NOMO-1 treated with DMSO at 0.1 percent for 48 hours (cell line): ENCODE measurements at regions not wholly inside any gene's neighbourhood (a gene's known extent, or its start where the extent isn't known, plus 50 kb on each side); places are given as distances from the start of the nearest gene placed in this dataset.
"Not testable (repeated sequence)": the region's sequence is repeated elsewhere in the genome, so short reads cannot be mapped to it uniquely, and the experiment has no call there.

ENCODE experiments used
- DNase-seq: peaks from one replicate; lab custom pipeline; 2025; ENCODE audit not compliant: unreplicated experiment; lab: John Stamatoyannopoulos, UW

DNA sequence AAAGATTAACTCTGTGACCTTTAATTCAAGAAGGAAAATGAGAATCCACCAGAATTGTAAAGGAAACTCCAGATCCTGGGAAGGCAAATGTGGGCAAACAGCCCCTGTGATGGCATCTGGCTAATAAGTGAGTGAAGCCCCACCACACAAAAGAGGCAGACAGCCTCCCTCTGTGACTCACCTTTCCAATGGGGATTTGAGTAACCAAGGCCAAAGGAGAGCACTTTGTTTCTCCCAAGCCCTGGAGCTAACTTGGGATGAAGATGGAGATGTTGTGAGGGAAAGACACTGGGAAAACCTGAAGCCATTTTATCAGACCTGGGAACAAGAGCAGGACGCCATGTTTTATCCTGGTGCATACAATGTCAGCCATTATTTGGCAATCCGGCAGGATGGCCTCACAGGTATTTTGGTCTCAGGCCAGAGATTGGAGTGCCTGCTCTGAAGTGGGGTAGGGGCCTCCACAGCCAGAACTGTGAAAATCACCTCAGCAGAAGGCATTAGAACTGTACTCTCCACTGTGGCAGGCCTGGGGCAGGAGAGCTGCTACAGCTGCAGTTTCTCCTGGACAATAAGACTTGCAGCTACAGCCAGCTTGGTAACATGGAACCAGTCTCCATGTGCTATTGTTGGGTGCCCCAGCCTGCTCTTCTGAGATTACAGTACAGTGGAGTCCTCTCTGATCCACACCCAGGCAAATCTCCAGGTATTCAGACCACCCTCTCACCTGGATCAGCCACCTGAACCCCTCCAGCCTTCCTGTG, 96.6 kb upstream of the PCED1B start:
- no peak for DNase-seq

DNA sequence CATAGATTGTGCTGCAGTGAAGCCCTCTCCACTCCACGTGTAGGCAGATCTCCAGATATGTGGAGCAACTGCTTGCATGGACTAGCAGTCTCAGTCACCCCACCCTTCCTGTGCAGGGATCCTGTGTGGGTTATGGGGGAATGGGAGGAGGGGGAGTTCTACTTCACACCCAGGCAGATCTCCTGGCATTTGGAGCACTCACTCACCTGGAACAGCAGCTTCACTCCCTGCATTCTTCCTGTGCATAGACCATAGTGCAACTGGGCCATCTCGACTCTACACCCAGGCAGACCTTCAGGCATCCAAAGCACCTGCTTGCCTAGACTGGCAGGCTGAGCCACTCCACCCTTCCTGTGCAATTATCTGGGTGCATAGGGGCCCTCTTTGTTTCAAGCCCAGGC, 96.0 kb upstream of the PCED1B start:
- DNase-seq = no peak

DNA sequence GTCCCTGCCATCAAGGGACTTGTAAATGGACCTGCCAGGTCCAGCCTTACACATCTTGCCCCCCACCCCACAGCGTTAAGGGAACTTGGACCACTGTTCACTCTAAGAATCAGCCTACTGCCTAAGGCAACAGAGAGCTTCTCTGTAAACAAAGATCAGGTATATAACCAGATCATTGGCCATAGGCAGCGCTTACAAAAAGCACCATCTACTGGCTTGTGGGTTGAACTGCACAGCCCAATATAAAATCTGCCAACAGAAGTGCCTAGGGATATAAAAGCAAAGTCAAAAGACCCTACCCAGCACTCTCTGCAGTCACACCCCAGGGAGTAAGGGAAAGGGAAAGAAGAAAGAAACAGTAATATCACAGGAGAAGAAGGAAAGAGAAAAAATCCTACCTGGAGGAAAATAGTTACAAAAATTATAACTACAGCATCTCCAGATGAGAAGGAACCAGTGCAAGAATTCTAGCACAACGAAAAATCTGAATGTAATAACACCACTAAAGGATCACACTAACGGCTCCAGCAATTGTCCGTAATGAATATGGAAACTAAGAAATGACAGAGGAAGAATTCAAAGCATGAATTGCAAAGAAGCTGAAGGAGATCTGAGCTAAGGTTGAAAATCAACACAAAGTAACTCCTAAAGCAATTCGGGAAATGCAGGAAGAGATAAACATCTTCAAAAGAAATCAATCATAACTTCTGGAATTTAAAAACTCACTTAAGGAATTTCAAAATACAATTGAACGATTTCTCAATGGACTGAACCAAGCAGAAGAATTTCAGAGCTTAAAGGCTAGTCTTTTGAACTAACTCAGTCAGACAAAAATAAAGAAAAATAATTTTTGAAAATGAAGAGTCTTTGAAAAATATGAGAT, 95.2 kb upstream of the PCED1B start:
- peak; percentile 61 for DNase-seq

DNA sequence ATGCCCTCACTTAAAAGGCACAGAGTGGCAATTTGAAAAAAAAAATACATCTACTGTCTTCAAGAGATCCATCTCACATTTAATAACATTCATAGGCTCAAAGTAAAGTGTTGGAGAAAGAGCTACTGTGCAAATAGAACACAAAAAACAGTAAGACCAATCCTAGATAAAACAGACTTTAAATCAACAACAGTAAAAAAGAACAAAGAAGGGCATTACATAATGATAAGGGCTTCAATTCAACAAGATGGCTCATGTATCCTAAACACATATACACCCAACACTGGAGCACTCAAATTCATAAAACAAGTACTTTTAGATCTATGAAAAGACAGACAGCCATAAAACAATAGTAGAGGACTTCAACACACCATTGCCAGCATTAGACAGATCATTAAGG, 93.6 kb upstream of the PCED1B start:
- DNase-seq = no peak

DNA sequence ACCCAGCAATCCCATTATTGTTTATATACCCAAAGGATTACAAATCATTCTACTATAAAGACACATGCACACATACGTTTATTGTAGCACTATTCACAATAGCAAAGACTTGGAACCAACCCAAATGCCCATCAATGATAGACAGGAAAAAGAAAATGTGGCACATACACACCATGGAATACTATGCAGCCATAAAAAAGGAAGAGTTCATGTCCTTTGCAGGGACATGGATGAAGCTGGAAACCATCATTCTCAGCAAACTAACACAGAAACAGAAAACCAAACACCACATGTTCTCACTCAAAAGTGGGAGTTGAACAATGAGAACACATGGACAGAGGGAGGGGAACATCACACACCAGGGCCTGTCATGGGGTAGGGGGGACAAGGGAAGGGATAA, 91.3 kb upstream of the PCED1B start:
- not testable (repeated sequence) for DNase-seq

DNA sequence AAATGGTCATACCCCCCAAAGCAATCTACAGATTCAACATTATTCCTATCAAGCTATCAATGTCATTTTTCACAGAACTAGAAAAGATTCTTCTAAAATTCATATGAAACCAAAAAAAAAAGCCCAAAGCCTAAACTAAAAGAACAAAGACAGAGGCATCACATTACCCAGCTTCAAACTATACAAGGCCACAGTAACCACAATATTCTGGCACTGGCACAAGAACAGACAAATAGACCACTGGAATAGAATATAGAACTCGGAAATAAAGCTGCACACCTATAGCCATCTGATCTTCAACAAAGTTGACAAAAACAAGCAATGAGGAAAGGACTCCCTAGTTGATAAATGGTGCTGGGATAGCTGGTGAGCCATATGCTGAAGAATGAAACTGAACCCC, 89.2 kb upstream of the PCED1B start:
- DNase-seq = no peak

DNA sequence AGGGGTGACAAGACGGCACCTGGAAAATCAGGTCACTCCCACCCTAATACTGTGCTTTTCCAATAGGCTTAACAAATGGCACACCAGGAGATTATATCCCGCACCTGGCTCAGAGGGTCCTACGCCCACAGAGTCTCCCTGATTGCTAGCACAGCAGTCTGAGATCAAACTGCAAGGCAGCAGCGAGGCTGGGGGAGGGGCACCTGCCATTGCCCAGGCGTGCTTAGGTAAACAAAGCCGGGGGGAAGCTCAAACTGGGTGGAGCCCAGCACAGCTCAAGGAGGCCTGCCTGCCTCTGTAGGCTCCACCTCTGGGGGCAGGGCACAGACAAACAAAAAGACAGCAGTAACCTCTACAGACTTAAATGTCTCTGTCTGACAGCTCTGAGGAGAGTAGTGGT, 87.4 kb upstream of the PCED1B start:
- DNase-seq = not testable (repeated sequence)

DNA sequence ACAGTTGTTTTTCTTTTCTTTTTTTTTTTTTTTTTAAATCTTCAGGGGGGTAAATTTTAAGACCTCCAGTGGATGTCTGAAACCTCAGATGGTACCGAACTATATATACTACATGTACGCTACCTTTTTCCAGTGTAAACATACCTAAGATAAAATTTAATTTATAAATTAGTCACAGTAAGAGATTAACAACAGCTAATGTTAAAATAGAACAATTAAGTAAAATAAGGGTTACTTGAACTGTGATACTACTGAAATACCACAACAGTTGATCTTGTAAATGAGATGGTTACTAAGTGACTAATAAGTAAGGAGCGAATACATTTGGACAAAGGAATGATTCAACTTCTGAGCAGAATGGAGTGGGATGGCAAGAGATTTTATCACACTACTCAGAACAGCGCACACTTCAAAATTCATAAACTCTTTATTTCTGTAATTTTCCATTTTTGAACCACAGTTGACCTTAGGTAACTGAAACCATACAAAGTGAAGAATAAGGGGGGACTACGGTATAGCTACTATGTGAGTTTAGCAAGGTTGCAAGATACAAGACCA, 80.5 kb upstream of the PCED1B start:
- DNase-seq = no peak

DNA sequence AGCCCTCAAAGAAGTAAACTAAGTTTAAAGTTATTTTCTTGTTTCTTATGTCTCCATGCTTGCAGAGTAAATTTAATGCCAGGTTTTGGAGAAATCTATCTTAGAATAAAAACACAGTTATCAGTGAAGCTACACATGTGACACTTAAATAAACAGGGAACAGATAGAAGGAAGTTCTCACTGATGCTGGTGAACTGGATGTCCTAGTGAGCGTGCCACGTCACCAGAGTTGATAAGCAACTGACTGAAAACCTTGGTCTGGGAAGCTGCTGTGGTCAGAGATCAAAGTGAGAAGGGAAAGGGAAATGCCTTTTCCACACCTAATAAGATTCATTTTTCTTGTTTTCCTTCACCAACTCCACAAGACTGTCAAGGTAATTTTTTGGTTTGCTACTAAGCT, 74.8 kb upstream of the PCED1B start:
- no peak for DNase-seq

DNA sequence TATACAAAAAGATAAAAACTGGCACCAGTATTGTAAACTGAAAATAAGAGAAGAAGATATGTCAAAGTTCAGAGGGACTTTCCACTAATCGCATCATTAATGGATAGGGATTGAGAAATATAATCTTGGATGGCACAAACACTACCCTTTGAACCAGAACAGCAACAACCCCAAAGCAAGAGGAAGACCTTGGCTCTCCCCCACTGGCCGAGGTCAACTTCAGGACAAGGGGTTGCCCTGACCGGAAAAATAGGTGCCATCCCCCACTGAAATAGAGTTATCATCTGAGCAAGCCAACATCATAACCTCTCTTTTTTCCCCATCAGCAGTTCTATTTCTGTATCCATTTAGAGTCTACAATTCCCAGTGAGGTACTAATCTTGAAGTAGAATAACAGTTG, 72.4 kb upstream of the PCED1B start:
- no peak for DNase-seq

DNA sequence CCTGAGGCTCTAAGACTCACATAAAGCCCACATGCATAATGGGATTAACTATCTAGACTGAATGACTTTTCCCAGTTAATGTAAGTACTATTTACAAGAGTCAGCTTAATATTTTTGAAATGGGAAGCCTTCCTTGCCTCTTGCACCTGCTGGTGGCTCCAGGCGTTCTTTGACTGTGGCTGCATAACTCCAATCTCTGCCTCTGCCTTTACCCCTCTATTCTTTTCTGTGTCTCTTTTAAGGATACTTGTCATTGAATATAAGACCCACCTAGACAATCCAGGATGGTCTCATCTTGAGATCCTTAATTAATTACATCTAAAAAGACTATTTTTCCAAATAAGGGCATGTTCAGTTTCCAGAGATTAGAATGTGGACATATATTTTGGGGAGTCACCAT, 66.9 kb upstream of the PCED1B start:
- no peak for DNase-seq

DNA sequence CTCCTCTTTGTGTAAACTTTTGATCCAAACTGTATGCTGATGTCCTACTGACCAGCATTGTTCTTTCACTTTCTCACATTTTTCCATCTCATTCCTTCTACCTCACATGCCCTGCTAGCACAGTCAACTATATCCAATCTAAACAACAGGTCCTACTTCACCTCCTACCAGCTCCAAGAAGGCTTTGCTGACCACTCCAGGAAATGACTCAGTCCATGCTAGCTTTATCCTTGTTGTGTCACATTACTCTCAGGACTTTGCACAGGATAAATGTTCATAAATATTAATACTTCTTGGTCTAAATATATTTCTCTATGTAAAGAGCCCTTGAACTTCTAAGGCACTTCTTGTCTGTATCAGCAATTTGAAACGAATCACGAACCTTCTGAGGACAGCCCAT, 64.9 kb upstream of the PCED1B start:
- no peak for DNase-seq

DNA sequence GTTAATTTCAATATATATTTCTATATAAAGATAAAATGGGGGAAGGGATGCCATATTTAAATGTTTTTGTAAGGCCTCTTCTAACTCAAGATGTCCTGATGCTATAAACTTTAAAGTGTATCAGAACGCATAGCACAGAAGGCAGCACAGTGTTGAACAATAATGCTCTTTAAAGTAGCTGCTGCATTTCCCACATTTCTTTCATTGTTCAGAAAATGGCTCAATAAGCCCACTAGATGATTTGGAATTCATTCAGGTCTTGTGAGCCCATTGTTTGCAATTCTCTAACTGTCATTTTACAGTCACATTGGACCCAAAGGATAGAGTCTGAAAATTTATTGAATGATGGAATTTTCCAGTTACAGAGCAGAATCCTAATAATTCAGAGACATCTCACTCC, 64.0 kb upstream of the PCED1B start:
- no peak for DNase-seq

DNA sequence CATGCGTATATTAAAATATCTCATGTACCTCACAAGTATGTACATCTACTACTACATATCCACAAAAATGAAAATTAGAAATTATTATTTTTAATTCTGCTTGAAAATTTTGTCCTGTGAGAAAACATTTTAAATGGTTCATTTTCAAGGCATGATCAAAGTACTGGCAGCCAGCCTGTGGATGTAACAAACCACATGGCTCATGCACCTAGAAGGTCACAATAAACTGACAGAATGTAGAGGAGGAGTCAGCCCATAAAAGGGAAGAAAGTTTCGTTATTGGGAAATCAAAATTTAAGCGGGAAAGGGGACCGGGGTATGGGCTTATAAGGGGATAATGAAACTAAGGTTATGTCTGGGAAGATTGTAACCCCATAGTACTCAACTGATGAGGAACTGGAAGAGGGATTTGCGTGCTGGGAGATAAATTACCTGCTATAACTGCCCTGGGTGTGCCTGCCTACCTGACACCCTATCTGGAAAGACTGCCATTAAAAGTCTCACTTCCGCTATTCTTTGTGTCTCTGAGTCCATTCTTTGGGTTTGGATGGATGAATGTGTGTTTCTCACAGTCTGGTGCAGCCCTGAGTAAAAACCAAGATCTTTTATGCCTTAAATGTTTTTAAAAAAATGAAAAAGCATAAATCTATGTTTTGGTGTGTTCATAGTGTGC, 62.2 kb upstream of the PCED1B start:
- DNase-seq = peak; percentile 68

DNA sequence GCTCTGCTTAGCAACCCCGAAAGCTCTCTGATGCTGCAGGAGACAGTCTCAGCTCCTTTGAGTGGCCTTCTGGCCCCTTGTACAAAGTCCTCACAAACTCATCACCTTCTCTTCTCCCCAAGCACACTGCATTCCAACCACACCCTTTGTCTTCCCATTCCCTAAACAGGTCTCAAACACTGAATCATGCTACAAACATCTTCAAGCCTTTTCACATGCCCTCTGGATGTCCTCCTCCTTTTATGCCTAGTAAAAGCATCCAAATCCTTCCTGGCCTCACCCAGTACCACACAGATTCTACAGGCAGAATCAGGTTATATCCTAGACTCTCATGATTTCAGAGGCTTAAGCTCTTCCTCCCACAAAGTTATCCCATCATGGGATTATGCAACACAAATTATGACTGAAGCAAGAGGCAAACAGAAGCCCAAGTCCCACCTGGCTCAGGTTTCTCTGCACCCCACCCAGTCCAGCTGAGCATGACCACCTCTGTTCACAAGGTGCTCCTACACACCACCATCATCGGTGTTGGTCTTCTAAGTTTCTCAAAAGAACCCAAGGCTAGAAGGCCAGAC, 61.4 kb upstream of the PCED1B start:
- DNase-seq = no peak

DNA sequence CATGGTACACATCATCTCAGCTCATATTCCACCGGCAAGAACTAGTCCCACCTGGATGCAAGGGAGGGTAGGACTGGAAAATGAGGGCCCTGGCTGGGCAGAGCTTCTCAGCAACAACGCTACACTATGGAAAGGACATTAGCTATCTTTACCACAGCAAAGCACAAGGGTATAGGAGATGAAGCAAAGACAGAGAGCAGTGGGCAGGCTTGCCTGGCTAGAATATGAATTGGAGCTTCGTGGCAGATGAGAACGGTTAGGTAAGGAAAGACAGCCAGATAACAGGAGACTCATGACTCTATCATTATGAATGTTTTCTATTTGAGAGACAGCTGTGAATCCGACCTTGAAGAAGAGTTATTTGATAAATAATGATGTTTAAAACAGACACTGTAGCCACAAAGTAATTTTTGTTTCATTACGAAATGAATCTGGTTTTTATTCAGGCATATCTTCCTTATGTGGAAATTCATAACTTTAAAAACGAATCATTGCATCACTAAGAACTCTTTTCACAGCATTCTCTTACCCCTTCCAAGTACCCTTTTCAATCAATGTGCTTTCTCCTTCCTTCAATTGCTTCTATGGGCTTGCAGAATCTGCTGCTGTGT, 59.1 kb upstream of the PCED1B start:
- DNase-seq = no peak

DNA sequence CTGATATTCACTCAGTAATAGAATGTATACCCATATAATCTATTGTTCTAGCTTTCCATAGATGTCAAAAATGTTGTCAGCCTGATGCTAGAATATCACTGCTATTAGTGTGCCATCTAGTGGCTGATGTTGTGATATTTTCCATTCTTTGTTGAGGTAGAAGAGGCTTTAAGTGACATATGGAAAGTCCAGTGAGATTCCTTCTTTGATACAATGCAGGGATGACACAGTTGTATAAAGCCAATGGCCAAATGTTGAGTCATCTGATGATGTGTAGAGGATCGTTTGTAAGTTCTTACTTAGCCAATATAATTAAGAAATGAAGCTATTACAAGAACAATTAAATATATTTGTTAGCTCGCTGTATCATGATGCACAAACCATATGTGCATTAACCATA, 58.1 kb upstream of the PCED1B start:
- peak; percentile 48 for DNase-seq

DNA sequence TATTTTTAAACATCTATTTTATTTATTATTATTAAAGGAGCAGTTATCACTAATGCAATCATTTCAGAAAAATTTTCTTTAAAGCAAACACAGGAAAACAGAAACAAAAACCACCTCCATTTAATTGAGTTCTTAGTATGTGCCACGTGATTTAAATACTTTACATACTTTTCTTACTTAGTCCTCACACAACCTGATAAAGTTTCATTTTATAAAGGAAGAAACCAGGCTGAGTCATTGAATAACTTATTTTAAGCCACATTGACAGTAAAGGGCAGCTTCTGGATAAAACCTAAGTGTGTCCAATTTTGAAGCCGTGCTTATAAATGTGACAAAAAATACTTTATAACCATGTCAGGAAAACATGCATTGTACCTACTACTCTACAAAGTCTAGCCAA, 57.1 kb upstream of the PCED1B start:
- DNase-seq = no peak

DNA sequence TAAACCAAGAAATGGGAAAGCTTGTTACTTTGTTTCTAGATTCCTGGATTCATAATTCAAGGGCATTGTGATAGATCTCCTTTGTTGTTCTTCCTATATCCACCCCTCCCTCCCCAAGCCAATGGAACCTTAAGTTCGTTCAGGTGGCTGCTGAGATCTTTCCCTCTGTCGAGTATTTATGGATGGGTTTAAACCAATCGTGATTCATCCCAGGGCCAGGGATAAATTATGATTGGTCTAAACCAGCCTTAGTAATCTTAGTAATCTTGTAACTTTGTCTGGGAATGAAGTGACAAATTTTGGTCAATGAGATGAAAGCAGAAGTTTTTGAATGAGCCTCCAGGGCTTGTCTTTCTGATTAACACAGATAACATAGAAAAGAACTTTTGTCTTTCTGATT, 56.1 kb upstream of the PCED1B start:
- no peak for DNase-seq

DNA sequence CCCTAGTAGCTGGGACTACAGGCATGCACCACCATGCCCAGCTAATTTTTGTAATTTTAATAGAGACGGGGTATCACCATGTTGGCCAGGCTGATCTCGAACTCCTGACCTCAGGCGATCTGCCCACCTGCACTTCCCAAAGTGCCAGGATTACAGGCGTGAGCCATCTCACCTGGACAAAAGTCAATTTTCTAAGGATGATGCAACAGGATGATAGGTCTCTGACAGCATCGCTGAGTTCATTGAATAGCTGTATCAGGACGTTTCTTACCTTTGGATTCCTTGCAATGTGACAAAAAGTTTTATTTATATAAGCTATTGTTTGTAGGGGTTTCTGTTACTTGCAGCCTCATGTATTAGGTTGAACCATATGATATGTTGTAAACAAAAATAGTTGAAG, 55.5 kb upstream of the PCED1B start:
- DNase-seq = no peak

DNA sequence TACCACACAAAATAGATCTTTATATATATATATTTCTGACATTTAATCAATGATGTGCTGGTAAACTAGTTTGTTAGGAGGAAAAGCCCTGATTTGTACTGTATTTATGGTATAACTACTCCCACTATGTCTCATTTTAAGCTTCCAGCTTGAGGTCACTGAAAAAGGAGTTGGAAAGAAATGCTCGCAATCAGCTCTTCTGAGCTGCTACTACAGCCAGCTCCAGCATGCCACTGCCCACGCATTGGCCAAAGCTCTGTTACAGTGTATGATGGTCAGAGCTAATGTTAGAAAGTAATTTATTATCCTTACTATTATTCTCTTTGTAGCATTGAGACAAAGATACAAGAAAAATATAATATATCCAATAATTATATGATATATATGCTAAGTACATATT, 55.0 kb upstream of the PCED1B start:
- DNase-seq = no peak
